Body of pancreas (tissue), 4 donors: ENCODE measurements at regions not wholly inside any gene's neighbourhood (a gene's known extent, or its start where the extent isn't known, plus 50 kb on each side); places are given as distances from the start of the nearest gene placed in this dataset.

Source experiments
- ATAC-seq: fragments of 150-250 bp; one replicate; pipeline ENCODE4 v1.9.1; 2016
- DNase-seq, 4 donors: peaks; one replicate each; pipeline ENCODE4 v3.0.0-alpha.2; 2019
- H3K27ac ChIP-seq, 4 donors: fragments of 200-600 bp; sonication (generic); 1 replicate in 3 of 4; 2 replicates in 1 of 4; pipeline versions ENCODE4 v1.5.1 to v1.6.1; 2016 to 2019; ENCODE audit warnings: mild to moderate bottlenecking in 1 of 4, mixed read lengths in 1 of 4, moderate library complexity in 1 of 4
- H3K27me3 ChIP-seq, 2 donors: fragments of 200-600 bp; sonication (generic); one replicate each; pipeline ENCODE4 v1.6.0; 2016; ENCODE audit warnings: mild to moderate bottlenecking in 1 of 2
- H3K36me3 ChIP-seq, 2 donors: fragments of 200-600 bp; sonication (generic); replicated peaks in 1 of 2; 2 replicates each; pipeline ENCODE4 v1.5.1; 2016; ENCODE audit warnings: low read depth in 2 of 2; ENCODE audit not compliant: insufficient read depth in 1 of 2
- H3K4me1 ChIP-seq: fragments of 200-600 bp; sonication (generic); one replicate; pipeline ENCODE4 v1.6.0; 2016
- H3K4me3 ChIP-seq, 2 donors: fragments of 200-600 bp; sonication (generic); 1 replicate in 1 of 2; 2 replicates in 1 of 2; pipeline ENCODE4 v1.5.1; 2016 to 2019
- H3K9me3 ChIP-seq, 3 donors: fragments of 200-600 bp; sonication (generic); 1 replicate in 2 of 3; 2 replicates in 1 of 3; pipeline ENCODE4 v1.5.1; 2016
- CTCF ChIP-seq, 7 experiments: fragments of 450-650 bp in 4 of 7; fragments of 200-600 bp in 3 of 7; sonication (generic) in 3 of 7; IDR thresholded peaks; one replicate each; pipeline ENCODE4 v1.5.1; 2016 to 2019; ENCODE audit warnings: antibody characterized with exemption in 7 of 7
- POLR2A ChIP-seq, 3 donors: fragments of 450-650 bp; IDR thresholded peaks; one replicate each; pipeline ENCODE4 v1.6.1; 2016; ENCODE audit warnings: antibody characterized with exemption in 3 of 3, mild to moderate bottlenecking in 2 of 3
- whole genome bisulfite sequencing, 2 donors: methylation state at CpG; one replicate each; pipeline ENCODE4 v1.1.5; 2017; 5-methylcytosine and 5-hydroxymethylcytosine counted together
- intact Hi-C: fragments of 100-400 bp; cut with DNase I; formaldehyde crosslinking; loops from one replicate; pipeline ENCODE4 v1.15.1; 2023

GRCh38 chr17:65279456-65279855 lies 142.3 kb downstream of the RGS9 start:
- no peaks in the 10 kb centered on the region for H3K27me3 ChIP-seq
- 66 to 83% methylated on average over 2 of the region's 2 CpGs for WGBS, 2 donors
- TF ChIP-seq CTCF (IDR thresholded peaks at IDR 0.05) (no peak), POLR2A (IDR thresholded peaks at IDR 0.05) (no peak)
- ATAC-seq (no peak), DNase-seq (no peak)
- no peaks in the 10 kb centered on the region for H3K4me1 ChIP-seq
- no peak overlapping the region for H3K27ac ChIP-seq
- H3K9me3 ChIP-seq: no peaks in the 10 kb centered on the region
- H3K36me3 ChIP-seq: no peaks in the 10 kb centered on the region
- no peak overlapping the region for H3K4me3 ChIP-seq
- intact Hi-C loops: loop anchor here (5.0 kb wide), 1 partner anchor 883 kb away; no protein-coding TSS in a partner anchor

- no peak overlapping the region for H3K4me3 ChIP-seq
- TF ChIP-seq CTCF (IDR thresholded peaks at IDR 0.05): no peak
- no peak for TF ChIP-seq POLR2A (IDR thresholded peaks at IDR 0.05)
- DNase-seq (no peak), ATAC-seq (no peak)
- no peaks in the 10 kb centered on the region for H3K4me1 ChIP-seq
- H3K27ac ChIP-seq: no peak overlapping the region
- H3K27me3 ChIP-seq: no peaks in the 10 kb centered on the region
- H3K9me3 ChIP-seq: no peaks in the 10 kb centered on the region
- intact Hi-C loops: loop anchor here (5.0 kb wide), 1 partner anchor 883 kb away; no protein-coding TSS in a partner anchor
- 30 to 64% methylated on average over 2 to 10 of the region's 10 CpGs for WGBS, 2 donors
- no peaks in the 10 kb centered on the region for H3K36me3 ChIP-seq
Measured at GRCh38 chr17:65278820-65279184, 141.6 kb downstream of the RGS9 start.

GRCh38 chr17:65278050-65278819 lies 141.1 kb downstream of the RGS9 start:
- ATAC-seq (peak; percentile 67), DNase-seq (peak; percentile 32 to 59 (median 56))
- 34 to 50% methylated on average over 3 to 12 of the region's 12 CpGs for WGBS, 2 donors
- intact Hi-C loops: loop anchor here (5.0 kb wide), 1 partner anchor 884 kb away; no protein-coding TSS in a partner anchor
- TF ChIP-seq CTCF (IDR thresholded peaks at IDR 0.05) (peak in 6 of 7 experiments; percentile 25 to 59 (median 54)), POLR2A (IDR thresholded peaks at IDR 0.05) (no peak)
- Histone ChIP-seq H3K4me3 (no peak overlapping the region), H3K4me1 (no peaks in the 10 kb centered on the region), H3K36me3 (no peaks in the 10 kb centered on the region), H3K27me3 (no peaks in the 10 kb centered on the region), H3K9me3 (no peaks in the 10 kb centered on the region), H3K27ac (no peak overlapping the region)

- ATAC-seq (no peak), DNase-seq (no peak)
- H3K36me3 ChIP-seq: no peaks in the 10 kb centered on the region
- no peak overlapping the region for H3K4me3 ChIP-seq
- intact Hi-C loops: loop anchor here (5.0 kb wide), 1 partner anchor 885 kb away; no protein-coding TSS in a partner anchor
- H3K4me1 ChIP-seq: no peaks in the 10 kb centered on the region
- no peaks in the 10 kb centered on the region for H3K27me3 ChIP-seq
- TF ChIP-seq POLR2A (IDR thresholded peaks at IDR 0.05): no peak
- no peak for TF ChIP-seq CTCF (IDR thresholded peaks at IDR 0.05)
- no peak overlapping the region for H3K27ac ChIP-seq
- WGBS, 2 donors: 49 to 59% methylated on average over 10 of the region's 10 CpGs
- no peaks in the 10 kb centered on the region for H3K9me3 ChIP-seq
Measured at GRCh38 chr17:65277576-65277975, 140.4 kb downstream of the RGS9 start.
